ENCODE measurements at regions not wholly inside any gene's neighbourhood (a gene's known extent, or its start where the extent isn't known, plus 50 kb on each side); places are given as distances from the start of the nearest gene placed in this dataset.

- no peaks in the 10 kb centered on the region for H3K4me1 ChIP-seq (ENCODE audit: control insufficient read depth, insufficient read depth, low read length)
- POLR2A ChIA-PET, result no interaction called here
- no peak overlapping the region for H3K4me3 ChIP-seq (ENCODE audit: low read depth, low read length)
- TF ChIP-seq ZXDB (tag by site-specific recombination; IDR thresholded peaks at IDR 0.05) (no peak), ZNF707 (tag by site-specific recombination; IDR thresholded peaks at IDR 0.05) (no peak), YY1 (tag by site-specific recombination; IDR thresholded peaks at IDR 0.05) (no peak), ZNF169 (tag by site-specific recombination; IDR thresholded peaks at IDR 0.05) (no peak), ZBTB48 (tag by site-specific recombination; IDR thresholded peaks at IDR 0.05) (no peak), ZNF555 (tag by site-specific recombination; conservative IDR thresholded peaks at IDR 0.05) (no peak), ZBTB26 (tag by site-specific recombination; optimal IDR thresholded peaks at IDR 0.05) (no peak), ZNF23 (tag by site-specific recombination; IDR thresholded peaks at IDR 0.05; ENCODE audit: borderline replicate concordance) (no peak), ZNF140 (tag by site-specific recombination; IDR thresholded peaks at IDR 0.05) (no peak), ZNF138 (tag by site-specific recombination; IDR thresholded peaks at IDR 0.05; ENCODE audit: borderline replicate concordance) (no peak), ZFHX2 (tag by site-specific recombination; conservative IDR thresholded peaks at IDR 0.05) (no peak), ZNF18 (tag by site-specific recombination; IDR thresholded peaks at IDR 0.05) (no peak), ZNF354C (tag by site-specific recombination; IDR thresholded peaks at IDR 0.05; ENCODE audit: borderline replicate concordance, low read depth) (no peak), ZNF292 (tag by site-specific recombination; IDR thresholded peaks at IDR 0.05; ENCODE audit: borderline replicate concordance, low read depth) (no peak), ZNF558 (tag by site-specific recombination; IDR thresholded peaks at IDR 0.05) (no peak), HIC1 (tag by site-specific recombination; IDR thresholded peaks at IDR 0.05) (no peak), ZNF843 (tag by site-specific recombination; IDR thresholded peaks at IDR 0.05) (no peak), ZNF112 (tag by site-specific recombination; IDR thresholded peaks at IDR 0.05) (no peak)
- TF ChIP-seq, protein P1, sequence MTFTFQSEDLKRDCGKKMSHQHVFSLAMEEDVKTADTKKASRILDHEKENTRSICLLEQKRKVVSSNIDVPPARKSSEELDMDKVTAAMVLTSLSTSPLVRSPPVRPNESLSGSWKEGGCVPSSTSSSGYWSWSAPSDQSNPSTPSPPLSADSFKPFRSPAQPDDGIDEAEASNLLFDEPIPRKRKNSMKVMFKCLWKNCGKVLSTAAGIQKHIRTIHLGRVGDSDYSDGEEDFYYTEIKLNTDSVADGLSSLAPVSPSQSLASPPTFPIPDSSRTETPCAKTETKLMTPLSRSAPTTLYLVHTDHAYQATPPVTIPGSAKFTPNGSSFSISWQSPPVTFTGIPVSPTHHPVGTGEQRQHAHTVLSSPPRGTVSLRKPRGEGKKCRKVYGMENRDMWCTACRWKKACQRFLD (tag by site-specific recombination; IDR thresholded peaks at IDR 0.05), result no peak
- TF ChIP-seq, protein P2, sequence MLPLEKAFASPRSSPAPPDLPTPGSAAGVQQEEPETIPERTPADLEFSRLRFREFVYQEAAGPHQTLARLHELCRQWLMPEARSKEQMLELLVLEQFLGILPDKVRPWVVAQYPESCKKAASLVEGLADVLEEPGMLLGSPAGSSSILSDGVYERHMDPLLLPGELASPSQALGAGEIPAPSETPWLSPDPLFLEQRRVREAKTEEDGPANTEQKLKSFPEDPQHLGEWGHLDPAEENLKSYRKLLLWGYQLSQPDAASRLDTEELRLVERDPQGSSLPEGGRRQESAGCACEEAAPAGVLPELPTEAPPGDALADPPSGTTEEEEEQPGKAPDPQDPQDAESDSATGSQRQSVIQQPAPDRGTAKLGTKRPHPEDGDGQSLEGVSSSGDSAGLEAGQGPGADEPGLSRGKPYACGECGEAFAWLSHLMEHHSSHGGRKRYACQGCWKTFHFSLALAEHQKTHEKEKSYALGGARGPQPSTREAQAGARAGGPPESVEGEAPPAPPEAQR (tag by site-specific recombination; IDR thresholded peaks at IDR 0.05), result no peak
- CTCF ChIA-PET, result no interaction called here
- H3K27ac ChIP-seq (ENCODE audit: extremely low read depth, low read depth, low read length), result no peak overlapping the region
- H3K9me3 ChIP-seq (ENCODE audit: control insufficient read depth, insufficient read depth, low read depth, low read length), result no peaks in the 10 kb centered on the region
- no peaks in the 10 kb centered on the region for H3K36me3 ChIP-seq (ENCODE audit: control insufficient read depth in 2 of 2, insufficient read depth in 1 of 2, low read length in 2 of 2)
These were observed 599.0 kb downstream of the TRAM1L1 start for GRCh38 chr4:116486401-116486800.
